HG03025 (cell line): ENCODE measurements at regions not wholly inside any gene's neighbourhood (a gene's known extent, or its start where the extent isn't known, plus 50 kb on each side); places are given as distances from the start of the nearest gene placed in this dataset.

ENCODE experiments used
- ATAC-seq: cut with Tn5 transposase; IDR thresholded peaks from one replicate; pipeline ENCODE4 v1.9.1; 2021; ENCODE audit warnings: mild to moderate bottlenecking, moderate library complexity; ENCODE audit not compliant: unreplicated experiment, low FRiP score

GRCh38 chr5:74408150-74409043, 232.1 kb downstream of the ENC1 start:
- ATAC-seq: no peak

- no peak for ATAC-seq
Measured at GRCh38 chr5:74407701-74408100, 232.8 kb downstream of the ENC1 start.

- no peak for ATAC-seq
Measured at GRCh38 chr5:74406844-74407243, 233.7 kb downstream of the ENC1 start.

- ATAC-seq: no peak
Measured at GRCh38 chr5:74405593-74405992, 234.9 kb downstream of the ENC1 start.

GRCh38 chr5:74404574-74405508, 235.7 kb downstream of the ENC1 start:
- no peak for ATAC-seq

- ATAC-seq: no peak
Measured at GRCh38 chr5:74403771-74404170, 236.8 kb downstream of the ENC1 start.

- peak; percentile 61 for ATAC-seq
Measured at GRCh38 chr5:74402553-74402952, 238.0 kb downstream of the ENC1 start.

- no peak for ATAC-seq
Measured at GRCh38 chr5:74401946-74402320, 238.6 kb downstream of the ENC1 start.

- ATAC-seq: no peak
Measured at GRCh38 chr5:74401281-74401945, 239.1 kb downstream of the ENC1 start.

GRCh38 chr5:74400067-74400466, 240.5 kb downstream of the ENC1 start:
- ATAC-seq: no peak

GRCh38 chr5:74396913-74397622, 243.5 kb downstream of the ENC1 start:
- ATAC-seq: no peak

- ATAC-seq: no peak
Measured at GRCh38 chr5:74394916-74395880, 245.3 kb downstream of the ENC1 start.

- ATAC-seq: no peak
Measured at GRCh38 chr5:74394528-74394915, 246.0 kb downstream of the ENC1 start.

- ATAC-seq: no peak
Measured at GRCh38 chr5:74393943-74394342, 246.6 kb downstream of the ENC1 start.

- ATAC-seq: no peak
Measured at GRCh38 chr5:74392711-74393351, 247.7 kb downstream of the ENC1 start.

- no peak for ATAC-seq
Measured at GRCh38 chr5:74391410-74391809, 249.1 kb downstream of the ENC1 start.

- no peak for ATAC-seq
Measured at GRCh38 chr5:74390822-74391221, 249.7 kb downstream of the ENC1 start.

- ATAC-seq: no peak
Measured at GRCh38 chr5:74390306-74390637, 250.3 kb downstream of the ENC1 start.
